C4-2B (cell line): ENCODE measurements at regions not wholly inside any gene's neighbourhood (a gene's known extent, or its start where the extent isn't known, plus 50 kb on each side); places are given as distances from the start of the nearest gene placed in this dataset.

Experiments
- CTCF ChIP-seq: fragments of 450-650 bp; conservative IDR thresholded peaks from 2 replicates; pipeline ENCODE4 v1.5.1; 2017; ENCODE audit warnings: mild to moderate bottlenecking
- ZFX ChIP-seq: fragments of 450-650 bp; IDR thresholded peaks from 2 replicates; pipeline ENCODE4 v1.6.1; 2017

DNA sequence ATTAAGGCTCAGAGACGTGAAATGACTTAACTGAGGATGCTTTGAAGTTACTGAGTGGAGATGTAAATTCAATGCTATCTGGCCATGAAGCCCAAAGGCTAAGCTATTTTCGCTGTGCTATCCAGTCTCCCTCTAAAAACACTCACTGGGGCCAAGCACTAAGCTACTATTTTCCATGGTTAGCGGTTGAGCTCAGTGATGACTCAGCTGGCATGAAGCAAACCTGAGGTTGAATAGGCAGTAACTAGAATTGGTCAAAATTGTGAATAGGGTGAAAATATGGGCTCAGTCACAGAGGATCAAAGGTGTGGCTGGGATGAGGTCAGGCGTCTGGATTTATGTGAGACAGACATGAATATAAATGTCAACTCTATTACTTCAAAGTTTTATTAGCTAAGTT is 564.2 kb upstream of the KIRREL3 start:
- TF ChIP-seq CTCF (no peak), ZFX (no peak)
